ENCODE measurements at regions not wholly inside any gene's neighbourhood (a gene's known extent, or its start where the extent isn't known, plus 50 kb on each side); places are given as distances from the start of the nearest gene placed in this dataset.
"Not testable (repeated sequence)": the region's sequence is repeated elsewhere in the genome, so short reads cannot be mapped to it uniquely, and the experiment has no call there.

DNA sequence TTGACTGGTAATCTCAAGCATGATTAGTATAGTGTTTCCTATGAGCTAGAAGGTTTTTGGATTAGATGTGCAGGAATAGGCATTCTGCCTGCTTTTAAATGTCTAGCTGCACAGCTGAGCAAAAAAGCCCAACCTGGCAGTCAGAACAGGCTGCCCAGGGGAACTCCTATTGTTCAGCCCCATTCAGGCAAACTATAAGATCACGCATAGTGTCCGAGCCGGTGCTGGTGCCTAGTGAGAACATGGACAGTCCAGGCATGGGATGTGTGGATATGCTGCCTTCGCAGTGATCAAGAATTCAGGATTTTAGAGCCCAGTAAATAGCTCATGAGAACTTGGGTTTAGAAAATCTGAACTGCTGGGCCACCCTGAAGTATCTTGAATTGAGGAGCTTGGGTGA, 348.8 kb downstream of the UTRN start:
- in situ Hi-C loops (cut with HindIII; ENCODE audit: low pct_ligation_motif_present, low sequenced_read_pairs): no loop called here
- no peak overlapping the region for H3K27ac ChIP-seq

DNA sequence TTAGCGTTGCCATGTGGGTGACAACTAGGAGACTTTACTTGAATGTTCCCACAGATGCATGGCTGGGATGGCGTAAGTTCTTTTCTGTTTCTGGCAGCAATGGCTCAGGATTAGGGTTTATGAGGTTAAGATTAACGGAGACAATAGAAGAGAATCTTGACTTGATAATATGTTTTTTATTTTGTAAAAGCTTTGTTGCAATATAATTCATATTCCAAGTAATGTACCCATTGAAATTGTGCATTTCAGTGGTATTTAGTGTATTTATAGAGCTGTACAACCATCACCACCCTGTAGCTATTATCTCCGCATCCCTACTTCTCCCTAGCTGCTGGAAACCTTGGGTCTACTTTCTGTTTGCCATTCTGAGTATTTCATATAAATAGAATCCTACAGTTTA, 349.2 kb downstream of the UTRN start:
- Histone ChIP-seq H3K4me3 (ENCODE audit: low read depth, low read length) (no peak overlapping the region), H3K27ac (no peak overlapping the region), H3K27me3 (replicated peaks) (no peaks in the 10 kb centered on the region), H3K36me3 (replicated peaks) (no peaks in the 10 kb centered on the region)
- in situ Hi-C loops (cut with HindIII; ENCODE audit: low pct_ligation_motif_present, low sequenced_read_pairs): no loop called here
- no peak for DNase-seq
- TF ChIP-seq, protein P1, sequence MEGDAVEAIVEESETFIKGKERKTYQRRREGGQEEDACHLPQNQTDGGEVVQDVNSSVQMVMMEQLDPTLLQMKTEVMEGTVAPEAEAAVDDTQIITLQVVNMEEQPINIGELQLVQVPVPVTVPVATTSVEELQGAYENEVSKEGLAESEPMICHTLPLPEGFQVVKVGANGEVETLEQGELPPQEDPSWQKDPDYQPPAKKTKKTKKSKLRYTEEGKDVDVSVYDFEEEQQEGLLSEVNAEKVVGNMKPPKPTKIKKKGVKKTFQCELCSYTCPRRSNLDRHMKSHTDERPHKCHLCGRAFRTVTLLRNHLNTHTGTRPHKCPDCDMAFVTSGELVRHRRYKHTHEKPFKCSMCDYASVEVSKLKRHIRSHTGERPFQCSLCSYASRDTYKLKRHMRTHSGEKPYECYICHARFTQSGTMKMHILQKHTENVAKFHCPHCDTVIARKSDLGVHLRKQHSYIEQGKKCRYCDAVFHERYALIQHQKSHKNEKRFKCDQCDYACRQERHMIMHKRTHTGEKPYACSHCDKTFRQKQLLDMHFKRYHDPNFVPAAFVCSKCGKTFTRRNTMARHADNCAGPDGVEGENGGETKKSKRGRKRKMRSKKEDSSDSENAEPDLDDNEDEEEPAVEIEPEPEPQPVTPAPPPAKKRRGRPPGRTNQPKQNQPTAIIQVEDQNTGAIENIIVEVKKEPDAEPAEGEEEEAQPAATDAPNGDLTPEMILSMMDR (IDR thresholded peaks at IDR 0.05; ENCODE audit: low read depth, low read length, missing control alignments): no peak

More for the DNA sequence above, 348.8 kb downstream of the UTRN start:
- TF ChIP-seq, protein P1 (IDR thresholded peaks at IDR 0.05; ENCODE audit: low read depth, low read length, missing control alignments): no peak
- no peak for DNase-seq
- no peaks in the 10 kb centered on the region for H3K36me3 ChIP-seq (replicated peaks)
- H3K4me3 ChIP-seq (ENCODE audit: low read depth, low read length): no peak overlapping the region
- no peaks in the 10 kb centered on the region for H3K27me3 ChIP-seq (replicated peaks)

DNA sequence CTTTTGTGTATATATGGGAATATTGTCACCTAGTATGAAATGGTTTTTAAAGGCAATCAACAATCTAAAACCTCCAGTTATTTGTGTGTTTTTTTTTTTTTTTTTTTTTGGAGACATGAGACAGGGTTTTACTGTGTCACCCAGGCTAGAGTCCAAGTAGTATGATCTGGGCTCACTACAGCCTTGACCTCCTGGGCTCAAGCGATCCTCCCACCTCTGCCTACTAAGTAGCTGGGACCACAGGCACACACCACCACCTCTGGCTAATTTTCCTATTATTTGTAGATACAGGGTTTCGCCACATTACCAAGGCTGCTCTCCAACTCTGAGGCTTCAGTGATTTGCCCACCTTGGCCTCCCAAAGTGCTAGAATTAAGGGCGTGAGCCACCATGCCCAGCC, 349.9 kb downstream of the UTRN start:
- Histone ChIP-seq H3K27me3 (replicated peaks) (no peaks in the 10 kb centered on the region), H3K27ac (no peak overlapping the region), H3K36me3 (replicated peaks) (no peaks in the 10 kb centered on the region), H3K4me3 (ENCODE audit: low read depth, low read length) (no peak overlapping the region)
- in situ Hi-C loops (cut with HindIII; ENCODE audit: low pct_ligation_motif_present, low sequenced_read_pairs): no loop called here
- DNase-seq: no peak
- TF ChIP-seq, protein P1 (IDR thresholded peaks at IDR 0.05; ENCODE audit: low read depth, low read length, missing control alignments): no peak

DNA sequence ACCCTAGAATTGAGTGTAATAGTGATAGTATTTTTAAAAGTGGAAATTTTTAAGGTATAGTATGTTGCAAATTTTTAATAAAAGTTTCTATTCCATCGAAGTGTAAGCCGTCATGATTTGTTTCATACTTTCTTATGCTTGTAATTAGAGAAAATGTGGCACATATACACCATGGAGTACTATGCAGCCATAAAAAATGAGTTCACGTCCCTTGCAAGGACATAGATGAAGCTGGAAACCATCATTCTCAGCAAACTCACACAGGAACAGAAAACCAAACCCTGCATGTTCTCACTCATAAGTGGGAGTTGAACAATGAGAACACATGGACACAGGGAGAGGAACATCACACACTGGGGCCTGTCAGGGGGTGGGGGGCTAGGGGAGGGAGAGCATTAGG, 350.9 kb downstream of the UTRN start:
- H3K27ac ChIP-seq; H3K27me3 ChIP-seq (replicated peaks); in situ Hi-C loops (cut with HindIII; ENCODE audit: low pct_ligation_motif_present, low sequenced_read_pairs); DNase-seq; H3K4me3 ChIP-seq (ENCODE audit: low read depth, low read length); H3K36me3 ChIP-seq (replicated peaks): not testable (repeated sequence)

DNA sequence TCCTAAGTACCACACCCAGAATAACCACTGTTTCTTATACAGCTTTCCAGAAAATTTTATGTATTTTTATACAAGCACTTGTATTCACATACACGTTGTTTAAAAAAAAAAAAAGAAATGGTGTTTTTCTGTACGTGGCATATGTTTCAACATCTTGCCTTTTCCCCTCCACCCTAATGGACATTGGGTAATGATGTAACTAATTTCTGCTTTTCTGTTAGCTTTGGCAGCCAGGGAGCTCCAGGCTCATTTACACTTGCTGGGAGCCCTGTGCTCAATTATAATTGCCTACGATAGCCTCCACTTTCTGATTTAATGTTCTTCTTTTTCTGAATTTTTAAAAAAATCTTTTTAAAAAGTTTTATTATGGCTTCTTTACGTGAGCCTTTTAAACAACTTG, 352.4 kb downstream of the UTRN start:
- Histone ChIP-seq H3K27me3 (replicated peaks) (no peaks in the 10 kb centered on the region), H3K4me3 (ENCODE audit: low read depth, low read length) (no peak overlapping the region), H3K27ac (no peak overlapping the region), H3K36me3 (replicated peaks) (no peaks in the 10 kb centered on the region)
- TF ChIP-seq, protein P1 (IDR thresholded peaks at IDR 0.05; ENCODE audit: low read depth, low read length, missing control alignments): no peak
- DNase-seq: no peak
- in situ Hi-C loops (cut with HindIII; ENCODE audit: low pct_ligation_motif_present, low sequenced_read_pairs): no loop called here

DNA sequence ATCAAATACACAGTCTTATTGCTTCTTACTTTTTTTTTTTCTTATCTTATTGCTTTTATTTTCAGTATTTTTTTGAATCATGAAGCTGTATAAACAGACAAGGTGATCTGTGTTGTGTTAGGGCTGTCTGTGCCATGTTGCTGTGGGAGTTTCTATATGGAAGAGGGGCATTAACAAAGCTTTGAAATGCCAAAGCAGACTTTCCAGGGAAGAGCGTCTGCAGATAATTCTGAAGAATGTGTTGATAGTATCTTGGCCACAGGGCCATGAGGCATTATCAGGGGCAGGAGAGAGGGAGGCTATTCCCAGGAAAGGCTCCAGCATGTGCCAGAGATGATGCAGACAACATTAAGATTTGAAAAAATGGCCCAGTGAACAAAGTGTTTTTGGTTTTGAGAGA, 354.5 kb downstream of the UTRN start:
- H3K36me3 ChIP-seq (replicated peaks): no peaks in the 10 kb centered on the region
- H3K27me3 ChIP-seq (replicated peaks): no peaks in the 10 kb centered on the region
- in situ Hi-C loops (cut with HindIII; ENCODE audit: low pct_ligation_motif_present, low sequenced_read_pairs): no loop called here
- TF ChIP-seq, protein P1 (IDR thresholded peaks at IDR 0.05; ENCODE audit: low read depth, low read length, missing control alignments): no peak
- DNase-seq: no peak
- H3K27ac ChIP-seq: no peak overlapping the region
- H3K4me3 ChIP-seq (ENCODE audit: low read depth, low read length): no peak overlapping the region

Measured in brain microvascular endothelial cell (primary cell).